OCI-LY7 (cell line): ENCODE measurements at regions not wholly inside any gene's neighbourhood (a gene's known extent, or its start where the extent isn't known, plus 50 kb on each side); places are given as distances from the start of the nearest gene placed in this dataset.

ENCODE experiments used
- EZH2phosphoT487 ChIP-seq: fragments of 200-600 bp; sonication (generic); IDR thresholded peaks from 2 replicates; pipeline ENCODE4 v1.6.1; 2018; ENCODE audit warnings: low read depth, borderline replicate concordance, mild to moderate bottlenecking, mixed run types, antibody characterized with exemption, low read length, moderate library complexity, mixed read lengths
- TF ChIP-seq, protein P1 (sequence below): fragments of 200-600 bp; sonication (generic); conservative IDR thresholded peaks from 2 replicates; pipeline ENCODE4 v1.5.1; 2014; ENCODE audit warnings: mild to moderate bottlenecking, antibody characterized with exemption, low read length, moderate library complexity, mixed read lengths

DNA sequence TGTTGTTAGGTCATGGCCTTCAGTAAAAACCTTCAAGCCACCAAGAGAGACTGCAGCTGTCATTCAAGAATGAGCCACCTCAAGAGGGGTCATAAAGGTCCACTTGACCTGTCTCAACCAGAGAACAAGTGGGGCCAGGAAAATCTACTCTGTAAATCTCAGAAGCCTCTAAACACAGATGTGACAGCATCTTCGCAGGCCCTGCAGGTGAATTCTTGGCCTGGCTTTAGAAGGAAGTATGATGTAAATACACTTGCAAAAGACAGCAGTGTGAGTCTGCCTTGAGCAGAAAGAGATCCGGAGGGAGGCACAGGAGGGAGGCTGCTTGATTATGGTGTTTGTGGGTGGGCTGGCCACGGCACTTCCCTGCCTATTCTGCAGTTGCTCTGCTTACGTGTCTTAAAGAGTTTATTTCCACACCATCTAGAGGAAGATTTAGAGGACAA lies 1082.9 kb downstream of the UQCRFS1 start:
- TF ChIP-seq, protein P1, sequence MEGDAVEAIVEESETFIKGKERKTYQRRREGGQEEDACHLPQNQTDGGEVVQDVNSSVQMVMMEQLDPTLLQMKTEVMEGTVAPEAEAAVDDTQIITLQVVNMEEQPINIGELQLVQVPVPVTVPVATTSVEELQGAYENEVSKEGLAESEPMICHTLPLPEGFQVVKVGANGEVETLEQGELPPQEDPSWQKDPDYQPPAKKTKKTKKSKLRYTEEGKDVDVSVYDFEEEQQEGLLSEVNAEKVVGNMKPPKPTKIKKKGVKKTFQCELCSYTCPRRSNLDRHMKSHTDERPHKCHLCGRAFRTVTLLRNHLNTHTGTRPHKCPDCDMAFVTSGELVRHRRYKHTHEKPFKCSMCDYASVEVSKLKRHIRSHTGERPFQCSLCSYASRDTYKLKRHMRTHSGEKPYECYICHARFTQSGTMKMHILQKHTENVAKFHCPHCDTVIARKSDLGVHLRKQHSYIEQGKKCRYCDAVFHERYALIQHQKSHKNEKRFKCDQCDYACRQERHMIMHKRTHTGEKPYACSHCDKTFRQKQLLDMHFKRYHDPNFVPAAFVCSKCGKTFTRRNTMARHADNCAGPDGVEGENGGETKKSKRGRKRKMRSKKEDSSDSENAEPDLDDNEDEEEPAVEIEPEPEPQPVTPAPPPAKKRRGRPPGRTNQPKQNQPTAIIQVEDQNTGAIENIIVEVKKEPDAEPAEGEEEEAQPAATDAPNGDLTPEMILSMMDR: no peak
- TF ChIP-seq EZH2phosphoT487: no peak
